GM18508 (cell line): ENCODE measurements at regions not wholly inside any gene's neighbourhood (a gene's known extent, or its start where the extent isn't known, plus 50 kb on each side); places are given as distances from the start of the nearest gene placed in this dataset.

Source experiments
- ATAC-seq: cut with Tn5 transposase; IDR thresholded peaks from one replicate; pipeline ENCODE4 v1.9.1; 2021; ENCODE audit warnings: moderate number of reproducible peaks; ENCODE audit not compliant: insufficient read depth, unreplicated experiment

DNA sequence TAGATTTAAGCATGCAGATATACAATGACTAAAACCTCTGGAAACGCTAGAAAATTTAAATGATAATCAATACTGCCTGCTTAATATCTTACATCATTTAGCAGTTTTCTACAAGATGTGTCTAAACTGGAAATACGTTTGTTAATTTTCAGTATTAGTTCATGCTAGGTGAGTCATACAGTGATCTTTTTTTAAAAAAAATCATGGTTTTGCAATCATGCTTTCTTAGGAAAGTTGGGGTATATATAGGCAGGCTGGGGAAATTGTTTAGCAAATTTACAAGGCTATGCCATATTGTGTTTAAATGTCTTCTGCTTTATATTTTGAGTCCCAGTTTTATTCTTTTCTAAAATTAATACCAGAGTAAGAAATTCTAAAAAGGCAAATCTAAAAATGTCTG is 245.4 kb upstream of the SPRY2 start:
- ATAC-seq: no peak

DNA sequence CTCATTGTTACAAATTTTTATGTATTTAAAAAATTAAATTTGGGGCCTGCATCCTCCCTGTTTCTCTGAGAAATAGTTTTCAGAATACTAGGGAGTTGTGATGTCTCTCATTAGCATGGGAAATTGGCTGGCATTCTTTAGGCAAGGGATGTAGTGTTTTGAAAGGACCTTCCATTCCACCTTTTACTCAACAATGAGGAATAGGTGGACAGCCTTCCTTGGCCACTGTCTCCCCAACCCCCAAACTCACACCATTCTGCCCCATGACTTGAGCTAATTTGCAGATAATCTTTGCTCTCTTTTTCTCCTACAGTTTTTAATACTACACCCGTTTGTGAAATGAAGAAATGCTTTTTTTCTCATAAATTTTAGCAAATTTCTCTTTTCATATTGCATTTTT is 244.6 kb upstream of the SPRY2 start:
- no peak for ATAC-seq

DNA sequence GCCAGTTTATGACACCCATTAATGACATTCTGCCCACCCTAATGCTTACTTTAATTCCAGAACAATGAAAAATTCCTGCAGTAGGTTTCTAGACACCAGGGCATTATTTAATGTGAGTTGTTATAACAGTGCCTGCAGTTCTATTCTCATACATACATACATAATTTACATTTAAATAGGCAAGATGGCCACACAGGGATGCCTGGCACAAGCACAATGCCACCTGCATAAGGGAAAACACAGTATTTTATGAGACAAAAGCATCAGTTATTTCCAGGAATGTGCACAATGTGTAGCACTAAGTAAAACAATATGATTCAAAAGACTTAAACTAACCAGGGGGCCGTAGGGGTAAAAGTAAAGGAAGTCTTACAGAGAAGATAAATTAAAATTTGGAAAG is 243.9 kb upstream of the SPRY2 start:
- ATAC-seq: no peak

DNA sequence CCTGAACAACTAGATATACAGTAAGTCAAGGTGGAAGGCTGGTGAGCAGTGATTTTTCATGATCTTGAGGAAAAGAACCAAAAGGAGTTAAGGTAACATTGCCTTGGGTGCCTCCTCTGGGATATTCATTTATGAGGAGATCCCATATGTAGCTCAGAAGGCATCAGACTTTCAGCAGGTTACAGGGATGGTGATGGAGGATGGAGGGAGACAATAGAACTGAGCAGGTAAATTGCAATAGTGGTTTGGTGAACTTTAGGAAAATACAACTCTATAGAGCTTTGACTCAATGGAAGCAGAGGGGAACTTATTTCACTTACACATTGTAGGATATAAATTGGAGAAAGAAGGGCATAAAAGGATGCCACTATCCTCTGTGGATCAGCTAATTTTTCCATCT is 243.4 kb upstream of the SPRY2 start:
- ATAC-seq: no peak

DNA sequence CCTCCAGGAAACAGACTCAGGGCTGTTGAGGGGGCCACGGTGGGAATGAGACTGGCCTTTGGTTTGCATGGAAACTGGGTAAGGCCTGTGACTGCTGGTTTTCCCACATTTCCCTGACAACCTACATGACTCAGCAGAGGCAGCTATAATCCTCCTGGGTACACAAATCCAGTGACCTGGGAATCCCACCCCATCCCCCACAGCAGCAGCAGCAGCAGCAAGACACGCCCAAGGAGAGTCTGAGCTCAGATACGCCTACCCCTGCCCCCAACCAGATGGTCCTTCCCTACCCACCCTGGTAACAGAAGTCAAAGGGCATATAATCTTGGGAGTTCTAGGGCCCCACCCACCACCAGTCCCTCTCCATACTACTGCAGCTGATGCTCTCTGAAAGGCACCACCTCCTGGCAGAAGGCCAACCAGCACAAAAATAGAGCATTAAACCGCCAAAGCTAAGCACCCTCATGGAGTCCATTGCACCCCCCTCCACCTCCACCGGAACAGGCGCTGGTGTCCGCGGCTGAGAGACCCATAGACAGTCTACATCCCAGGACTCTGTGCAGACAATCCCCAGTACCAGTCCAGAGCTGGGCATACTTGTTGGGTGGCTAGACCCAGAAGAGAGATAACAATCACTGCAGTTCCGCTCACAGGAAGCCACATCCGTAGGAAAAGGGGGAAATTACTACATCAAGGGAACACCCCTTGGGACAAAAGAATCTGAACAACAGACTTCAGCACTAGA is 237.2 kb upstream of the SPRY2 start:
- ATAC-seq: no peak

DNA sequence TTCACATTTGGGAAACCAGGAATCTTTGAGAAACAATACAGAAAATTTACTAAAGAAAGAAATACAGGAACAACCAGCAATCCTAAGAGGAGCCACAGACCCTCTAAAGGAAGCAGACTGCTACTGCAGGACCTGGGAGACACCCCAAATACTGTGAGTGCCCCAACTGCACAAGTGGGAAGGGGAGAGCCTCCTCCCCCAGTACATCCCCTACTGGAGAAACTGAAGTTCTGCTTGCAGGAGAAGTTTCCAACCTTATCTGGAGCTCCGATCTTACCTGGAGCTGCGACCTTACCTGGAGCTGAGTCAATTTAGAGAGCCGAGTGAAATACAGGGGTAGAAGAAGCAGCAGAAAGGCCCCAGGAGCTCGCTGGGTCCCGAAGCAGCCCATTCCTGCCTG is 236.4 kb upstream of the SPRY2 start:
- ATAC-seq: no peak

DNA sequence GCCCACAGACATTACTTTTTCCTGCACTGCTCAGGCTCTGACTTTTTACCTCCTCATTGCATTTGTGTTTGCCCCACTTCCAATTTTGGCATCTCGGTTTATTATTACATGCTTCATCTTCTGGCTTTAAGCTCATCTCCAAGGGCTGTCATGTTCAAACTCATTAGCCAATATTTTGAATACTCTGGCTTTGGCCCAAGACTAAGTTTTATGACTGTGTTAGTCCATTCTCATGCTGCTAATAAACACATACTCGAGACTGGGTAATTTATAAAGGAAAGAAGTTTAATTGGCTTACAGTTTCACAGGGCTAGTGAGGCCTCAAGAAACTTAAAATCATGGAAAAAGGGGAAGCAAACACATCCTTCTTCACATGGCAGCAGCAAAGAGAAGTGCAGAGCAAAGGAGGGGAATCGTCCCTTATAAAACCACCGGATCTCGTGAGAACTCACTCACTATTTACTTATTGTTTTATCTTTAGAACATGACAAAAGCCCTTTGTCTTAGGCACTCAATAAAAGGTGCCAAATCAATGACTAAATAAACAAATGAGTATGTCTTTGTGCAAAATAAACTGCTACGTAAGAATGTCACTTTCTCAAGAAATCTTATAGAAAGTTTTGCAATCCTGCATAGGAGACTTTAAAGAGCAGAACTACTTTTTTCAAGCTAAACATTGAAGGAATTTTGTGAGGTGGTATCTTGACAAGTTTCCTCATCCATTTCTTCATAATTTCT is 233.4 kb upstream of the SPRY2 start:
- ATAC-seq: no peak

DNA sequence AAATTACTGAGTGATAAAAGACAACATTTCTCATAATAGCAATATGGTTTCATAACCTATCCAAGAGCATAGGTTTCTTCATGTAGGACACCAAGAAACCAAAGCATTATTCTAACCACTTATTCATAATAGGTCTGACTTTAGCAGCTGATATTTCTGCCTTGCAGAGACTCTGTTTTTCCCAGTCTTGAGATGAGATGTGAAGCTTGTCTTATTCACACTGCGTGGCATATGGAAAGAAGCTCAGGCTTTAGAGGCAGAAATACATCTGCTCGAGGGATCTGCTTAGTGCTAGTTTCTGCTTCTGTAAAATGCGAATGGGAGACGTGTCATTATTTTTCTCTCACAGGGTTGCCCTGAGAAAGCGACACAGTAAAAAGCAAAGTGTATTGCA is 232.0 kb upstream of the SPRY2 start:
- no peak for ATAC-seq

DNA sequence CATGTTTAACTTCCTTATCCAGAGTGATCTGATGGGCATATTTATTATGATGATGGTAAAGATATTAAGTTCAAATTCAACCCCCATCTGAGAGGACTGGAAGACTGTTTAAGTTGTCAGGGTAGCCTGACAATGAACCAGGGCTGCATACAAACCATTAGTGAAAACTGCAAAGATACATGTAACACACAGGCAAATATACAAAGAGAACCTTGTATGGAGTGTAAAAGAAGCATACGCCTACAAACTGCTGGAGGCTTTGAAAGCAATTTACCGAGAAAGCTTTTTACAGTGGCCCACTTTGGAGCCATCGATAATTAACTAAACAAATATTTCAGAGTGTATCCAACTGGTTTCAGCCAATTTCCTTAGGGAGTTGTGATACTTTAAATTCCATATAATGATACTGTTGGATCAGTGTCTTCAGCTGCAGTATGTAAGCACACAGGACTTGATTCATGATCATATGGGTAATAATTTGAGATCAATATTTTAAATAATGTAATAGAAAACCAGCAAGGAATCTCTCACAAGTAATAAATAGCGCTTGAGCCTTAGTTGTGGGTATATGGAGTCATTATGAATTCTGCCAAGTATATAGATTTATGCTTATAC is 231.5 kb upstream of the SPRY2 start:
- ATAC-seq: no peak

DNA sequence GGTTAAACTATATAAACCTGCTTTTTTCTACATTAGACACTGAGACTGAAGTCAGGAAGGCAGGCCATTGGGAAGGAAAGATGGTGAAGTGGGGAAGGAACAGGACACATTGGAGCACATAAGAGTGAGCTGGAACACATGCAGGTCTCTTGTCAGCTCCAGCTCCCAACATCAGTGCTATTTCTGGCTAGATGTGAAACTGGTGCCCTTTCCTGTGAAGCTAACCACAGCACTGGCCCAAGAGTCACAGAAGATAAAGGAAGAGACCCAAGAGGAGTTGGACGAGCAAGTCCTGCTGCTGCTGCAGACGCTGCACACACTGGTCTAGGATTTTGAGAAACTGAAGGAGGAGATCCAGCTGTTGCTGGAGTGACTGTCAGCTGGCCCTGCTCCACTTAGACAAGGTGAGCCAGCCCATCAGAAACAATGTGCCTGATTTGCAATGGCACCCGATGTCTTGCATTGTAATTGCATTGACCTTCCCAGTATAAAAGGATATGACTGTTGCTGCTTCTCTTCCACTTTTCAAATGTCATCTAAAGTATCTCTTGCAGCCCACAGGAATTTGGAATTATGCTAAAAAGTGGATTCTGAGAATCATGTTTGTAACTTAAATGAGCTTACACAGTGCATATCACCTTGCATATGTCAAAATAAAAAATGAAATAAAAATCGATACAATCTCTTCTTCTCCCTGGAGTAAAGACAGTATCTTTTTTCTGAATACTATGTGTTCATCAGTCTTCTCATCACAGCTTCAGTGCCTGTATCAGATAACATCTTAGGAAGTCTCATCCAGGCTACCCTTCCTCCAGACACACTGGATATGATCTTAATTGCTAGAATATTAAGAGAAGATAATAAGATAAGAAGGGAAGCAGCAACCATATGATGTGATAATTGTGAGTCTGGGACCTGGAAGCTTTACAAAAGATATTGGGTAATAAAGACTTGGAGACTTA is 230.7 kb upstream of the SPRY2 start:
- no peak for ATAC-seq

DNA sequence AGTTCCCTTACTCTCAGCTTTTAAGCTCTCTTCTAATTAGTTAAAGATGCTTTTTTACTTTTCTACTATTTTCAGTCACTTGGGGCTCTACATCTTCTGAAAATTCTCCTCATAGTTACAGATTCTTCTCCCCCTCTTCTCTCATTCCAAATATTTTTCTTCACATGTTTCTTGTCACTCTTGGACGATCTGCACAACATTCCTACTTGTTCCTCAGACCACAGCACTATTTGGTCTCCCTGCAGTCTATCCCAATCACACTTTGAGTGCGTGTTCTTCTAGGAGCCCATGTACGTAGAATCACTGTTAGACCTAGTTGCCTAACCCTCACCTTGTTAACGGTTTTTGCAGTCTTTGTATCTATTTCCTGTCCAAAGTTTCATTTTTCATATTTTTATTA is 222.5 kb upstream of the SPRY2 start:
- no peak for ATAC-seq

DNA sequence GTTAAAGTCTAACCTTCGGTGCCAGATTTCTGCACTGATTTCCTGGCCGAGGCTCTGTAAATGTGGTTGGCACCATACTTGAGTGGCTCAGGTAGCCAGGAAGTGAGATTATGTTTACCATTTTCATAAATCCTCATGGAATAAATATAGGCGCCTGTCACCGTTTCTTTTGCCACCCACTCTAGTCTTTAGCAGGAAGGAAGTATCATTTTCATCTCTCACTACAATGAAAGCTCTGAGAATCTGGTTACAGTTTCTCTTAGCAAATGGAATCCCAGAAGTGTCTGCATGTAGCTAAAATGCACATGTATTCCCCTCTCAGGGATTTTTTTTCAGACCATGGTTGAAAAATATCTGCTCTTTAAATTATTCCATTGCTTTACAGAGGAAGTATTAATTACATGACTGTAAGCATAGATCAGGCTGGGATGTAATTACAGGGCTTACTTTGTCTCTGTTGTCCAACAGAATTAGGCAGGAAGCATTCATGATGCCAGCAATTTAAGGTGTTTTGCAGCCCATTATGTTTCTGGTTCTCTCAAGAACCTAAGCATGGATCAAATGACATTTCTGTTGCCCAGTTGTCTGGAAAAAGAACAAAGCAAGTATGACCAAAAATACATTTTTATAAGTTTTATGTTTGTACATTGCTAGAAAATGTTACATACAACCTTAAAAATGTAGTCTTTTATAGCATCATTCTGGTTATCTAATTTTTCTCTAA is 221.7 kb upstream of the SPRY2 start:
- ATAC-seq: no peak

DNA sequence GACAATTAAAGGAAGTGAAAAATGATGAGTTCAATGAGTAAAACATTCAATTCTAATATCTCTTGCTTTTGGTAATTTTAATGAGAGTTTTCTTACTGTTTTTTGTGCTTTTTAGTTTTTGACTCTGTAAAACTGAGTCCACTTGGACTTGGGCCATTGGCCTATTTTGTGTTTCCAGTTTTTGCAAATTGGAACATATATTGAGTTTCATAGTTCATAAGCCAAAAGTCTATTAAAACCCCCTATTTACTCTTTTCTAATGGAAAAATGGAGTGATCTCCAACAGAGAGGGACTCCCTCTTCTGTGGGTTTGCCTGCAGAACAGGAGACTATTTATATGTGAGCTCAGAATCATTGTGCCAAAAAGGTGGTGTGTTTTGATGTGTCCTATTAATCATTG is 219.7 kb upstream of the SPRY2 start:
- ATAC-seq: no peak

DNA sequence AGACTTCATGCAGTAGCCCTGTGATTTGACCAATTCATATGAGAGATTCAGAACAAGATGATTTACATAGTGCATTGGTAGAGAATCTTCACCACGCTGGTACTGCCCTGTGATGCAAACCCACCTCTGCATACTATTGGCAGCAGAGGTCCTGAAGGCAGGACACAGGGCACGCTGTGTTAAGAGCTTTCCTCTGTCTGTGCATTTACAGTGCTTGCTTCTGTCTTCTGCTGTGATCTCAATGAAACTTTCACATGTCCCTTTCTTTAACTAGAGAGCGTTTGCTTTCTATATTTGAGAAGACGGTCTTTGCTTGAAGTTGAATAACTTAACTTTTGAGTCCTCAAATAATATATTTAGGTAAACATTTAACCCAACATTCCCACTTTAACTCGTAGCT is 219.0 kb upstream of the SPRY2 start:
- ATAC-seq: no peak

DNA sequence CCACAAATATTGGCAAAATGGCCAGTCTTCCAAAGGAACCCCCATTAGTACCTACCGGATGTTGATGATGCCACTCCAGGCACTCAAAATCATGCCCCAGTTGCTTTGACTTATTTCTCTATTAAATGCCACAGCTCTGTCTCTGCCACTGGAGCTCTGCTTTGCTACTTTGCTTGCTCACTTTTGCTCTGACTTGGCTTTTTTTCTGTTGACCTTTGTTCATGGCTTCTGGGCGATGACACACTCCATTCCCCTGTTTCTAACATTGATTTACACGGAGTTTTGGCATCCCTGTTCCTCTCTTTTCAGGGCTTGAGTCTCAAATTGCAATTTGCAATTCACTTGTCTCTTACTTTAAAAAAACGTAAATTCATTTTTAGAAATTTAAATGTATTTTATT is 217.1 kb upstream of the SPRY2 start:
- no peak for ATAC-seq

DNA sequence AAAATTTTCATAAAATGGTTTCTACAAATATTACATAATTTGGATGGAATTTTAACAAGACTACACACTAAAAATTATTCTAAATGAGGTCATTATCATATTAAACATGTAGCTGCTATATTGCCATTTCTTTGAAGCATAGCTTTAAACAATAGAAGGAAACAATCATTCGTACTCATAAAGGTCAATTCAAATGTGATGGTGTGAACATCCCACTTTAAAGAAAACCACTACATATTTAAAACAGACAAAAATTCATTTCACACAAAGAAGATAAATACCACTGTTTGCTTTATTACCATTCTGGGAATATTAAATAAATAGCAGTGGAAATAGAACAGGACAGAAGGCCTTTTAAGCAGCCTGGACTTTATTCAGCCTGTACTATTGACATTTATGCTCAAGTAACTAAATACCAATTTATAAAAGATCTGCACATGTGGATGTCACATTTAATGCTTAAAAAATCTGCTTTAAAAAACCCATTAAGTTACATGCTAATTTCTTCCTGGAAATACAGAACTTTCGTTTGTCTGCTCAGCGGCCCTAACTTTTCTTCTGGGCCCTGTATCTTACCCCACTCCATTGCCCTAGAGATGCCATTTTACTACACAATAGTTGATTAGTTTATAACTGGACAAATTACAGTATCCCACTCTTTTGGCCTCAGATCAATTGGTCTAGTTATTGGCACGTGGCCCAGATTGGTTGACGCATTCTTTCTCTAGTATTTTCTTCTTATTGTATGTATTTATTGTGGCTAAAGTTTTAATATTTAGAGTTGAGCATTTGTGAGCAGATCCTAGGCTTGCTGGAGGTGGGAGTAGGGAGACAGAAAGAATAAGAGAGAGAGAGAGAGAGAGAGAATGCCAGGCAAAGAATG is 215.1 kb upstream of the SPRY2 start:
- no peak for ATAC-seq

DNA sequence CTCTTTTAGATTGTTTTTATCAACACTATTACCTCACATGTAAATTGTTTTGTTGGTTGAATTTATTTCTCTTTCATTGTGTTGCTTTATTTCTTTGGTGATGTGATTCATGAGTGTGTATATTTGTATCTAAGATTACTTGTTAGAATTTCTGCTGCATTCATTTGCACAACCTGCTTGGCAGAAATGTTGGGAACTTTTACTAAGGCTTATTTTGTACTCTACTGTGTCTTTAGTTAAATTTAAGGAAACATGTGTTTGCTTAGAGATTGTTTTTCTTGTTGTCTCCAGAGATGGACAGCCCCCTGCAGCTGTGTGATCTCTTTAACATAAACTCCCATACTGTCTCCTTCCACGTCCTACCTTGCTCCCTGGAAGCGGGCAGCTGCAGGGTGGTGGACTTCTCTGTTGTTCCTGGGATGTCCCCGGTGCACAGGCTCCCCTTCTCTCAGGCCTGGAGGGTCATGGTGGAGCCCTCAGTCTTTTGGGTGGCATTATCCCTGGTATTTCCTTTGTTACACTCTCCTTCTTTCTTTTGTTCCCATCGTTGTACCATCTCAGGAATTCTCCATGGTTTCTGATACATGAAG is 212.0 kb upstream of the SPRY2 start:
- no peak for ATAC-seq

DNA sequence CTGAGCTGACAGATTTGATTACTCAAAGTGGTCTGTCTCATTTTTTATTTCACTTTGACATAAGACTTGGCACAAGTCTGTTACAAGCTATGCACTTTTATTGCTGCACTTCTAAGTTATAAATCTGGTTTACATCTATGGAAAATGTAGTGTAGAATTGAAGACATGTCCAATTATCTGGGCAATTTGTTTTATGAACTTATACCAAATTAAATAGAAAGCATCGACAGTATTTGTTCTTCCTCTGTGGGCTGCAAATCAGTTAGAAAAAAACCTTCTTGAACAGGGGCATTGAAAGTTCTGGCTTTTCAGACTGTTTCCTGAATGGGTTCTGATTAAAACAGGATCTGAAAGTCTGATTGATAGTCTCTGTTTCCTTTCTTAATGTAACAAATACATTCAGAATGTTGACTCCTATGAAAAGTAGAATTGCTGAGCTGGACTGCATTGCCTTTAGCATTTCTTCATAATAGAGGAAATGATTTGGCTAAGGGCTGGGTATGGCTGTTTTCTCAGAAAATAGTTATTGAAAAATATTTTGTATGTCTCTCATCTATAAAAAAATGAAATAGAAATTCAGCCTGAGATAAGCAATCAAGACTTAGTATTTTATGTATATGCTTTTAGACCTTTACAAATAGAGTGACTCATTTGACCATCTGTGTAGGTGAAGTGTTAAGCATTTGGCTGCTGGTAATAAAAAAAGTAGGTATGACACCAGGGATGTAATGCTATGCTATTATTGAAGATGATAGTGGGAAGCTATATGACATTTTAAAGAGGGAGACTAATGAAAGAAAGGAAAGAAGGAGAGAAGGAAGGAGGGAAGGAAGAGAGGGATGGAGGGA is 210.9 kb upstream of the SPRY2 start:
- ATAC-seq: no peak
